ENCODE measurements at regions not wholly inside any gene's neighbourhood (a gene's known extent, or its start where the extent isn't known, plus 50 kb on each side); places are given as distances from the start of the nearest gene placed in this dataset.

DNA sequence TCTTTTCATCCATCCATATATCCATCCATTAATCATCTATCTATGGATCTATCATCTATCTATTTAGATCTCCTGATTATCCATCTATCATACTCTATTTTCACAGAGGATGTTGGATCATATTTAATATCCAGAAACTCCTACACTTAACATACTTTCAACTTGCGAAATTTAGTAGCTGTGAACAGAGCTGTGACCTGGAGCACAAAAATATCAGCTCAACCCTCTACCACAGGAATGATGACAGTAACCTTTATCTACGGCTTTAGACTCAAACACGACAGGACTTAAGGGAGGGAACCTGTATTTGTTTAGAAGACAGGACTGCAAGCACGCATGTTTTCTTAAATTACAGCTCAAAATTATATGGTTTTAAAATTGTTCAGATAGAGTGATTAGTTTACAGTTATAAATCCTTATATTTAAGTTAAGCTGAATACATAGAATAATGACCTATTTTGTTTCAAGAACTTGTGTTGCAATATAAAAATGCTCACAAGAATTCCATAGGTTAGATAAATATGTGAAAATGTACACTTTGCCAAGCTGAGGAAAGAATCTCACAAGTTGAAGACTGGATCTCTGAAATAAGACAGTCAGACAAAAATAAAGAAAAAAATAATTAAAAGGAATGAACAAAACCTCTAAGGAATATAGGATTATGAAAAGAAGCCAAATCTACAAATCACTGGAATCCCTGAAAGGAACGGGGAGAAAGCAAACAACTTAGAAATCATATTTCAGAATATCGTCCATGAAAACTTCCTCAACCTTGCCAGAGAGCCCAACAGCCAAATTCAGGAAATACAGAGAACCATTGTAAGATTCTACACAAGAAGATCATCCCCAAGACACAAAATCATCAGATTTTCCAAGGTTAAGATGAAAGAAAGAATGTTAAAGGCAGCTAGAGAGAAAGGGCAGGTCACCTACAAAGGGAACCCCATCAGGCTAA lies 142.0 kb downstream of the COL6A3 start:
- no peak for DNase-seq (ENCODE audit: low spot score)
